H54 (cell line): ENCODE measurements at regions not wholly inside any gene's neighbourhood (a gene's known extent, or its start where the extent isn't known, plus 50 kb on each side); places are given as distances from the start of the nearest gene placed in this dataset.

ENCODE experiments used
- DNase-seq: peaks from one replicate; pipeline ENCODE4 v3.0.0; 2011; ENCODE audit warnings: low spot score, mixed read lengths; ENCODE audit not compliant: insufficient read length
- FAIRE-seq: peaks from 3 replicates; lab custom pipeline; 2011; peaks lifted over from hg19 to GRCh38; lab: Jason Lieb, UNC
- POLR2A ChIP-seq: IDR thresholded peaks from 2 replicates; pipeline ENCODE4 v1.6.1; 2011; ENCODE audit warnings: low read depth, mild to moderate bottlenecking, low read length

- no peak for TF ChIP-seq POLR2A
- DNase-seq (no peak), FAIRE-seq (peak; percentile 96)
These were observed 50.7 kb upstream of the HNRNPA3 start for GRCh38 chr2:177161741-177162460.
